Activated CD8-positive, alpha-beta T cell treated with anti-CD3 and anti-CD28 coated beads, Interleukin-2, amount 10 ng/mL, durations not matched to agents 7 days and 5 days (primary cell): ENCODE measurements at regions not wholly inside any gene's neighbourhood (a gene's known extent, or its start where the extent isn't known, plus 50 kb on each side); places are given as distances from the start of the nearest gene placed in this dataset.

Experiments
- ATAC-seq: fragments of 150-1000 bp; cut with Tn5 transposase; one replicate; pipeline ENCODE4 v1.10.0; 2021; ENCODE audit warnings: moderate library complexity
- CTCF ChIA-PET: fragments of 350-600 bp; sonication (Branson Sonifier 250); formaldehyde crosslinking; loops from one replicate; lab custom pipeline; 2021; ENCODE audit warnings: antibody characterized with exemption; lab: Charles Lee
- POLR2A ChIA-PET: fragments of 350-600 bp; sonication (Branson Sonifier 250); formaldehyde crosslinking; loops from one replicate; lab custom pipeline; 2021; ENCODE audit warnings: antibody characterized with exemption; lab: Charles Lee
- DNase-seq: peaks from one replicate; pipeline ENCODE4 v3.0.0-alpha.2; 2020
- H3K27ac Mint-ChIP-seq: one replicate; pipeline ENCODE4 v1.8.0; 2021; ENCODE audit warnings: mild to moderate bottlenecking, mixed read lengths
- H3K27me3 Mint-ChIP-seq: one replicate; pipeline ENCODE4 v1.8.0; 2021; ENCODE audit warnings: low read depth, mixed read lengths
- H3K36me3 Mint-ChIP-seq: one replicate; pipeline ENCODE4 v1.8.0; 2021; ENCODE audit warnings: low read depth, mixed read lengths
- H3K4me1 Mint-ChIP-seq: one replicate; pipeline ENCODE4 v1.8.0; 2021; ENCODE audit warnings: low read depth, mixed read lengths
- H3K4me3 Mint-ChIP-seq: one replicate; pipeline ENCODE4 v1.8.0; 2021; ENCODE audit warnings: mild to moderate bottlenecking, mixed read lengths
- H3K9me3 Mint-ChIP-seq: one replicate; pipeline ENCODE4 v1.8.0; 2022; ENCODE audit warnings: mixed read lengths; ENCODE audit not compliant: insufficient read depth

GRCh38 chr10:3226960-3227744 is 54.6 kb upstream of the PITRM1 start:
- ChIA-PET POLR2A (interaction anchor here (0.8 kb wide), 1 partner anchor 558 kb away, joined by 4 read pairs; the partner anchor contains the start of gene KLF6), CTCF (interaction anchor here (1.2 kb wide), 1 partner anchor 29 kb away, joined by 3 read pairs; no protein-coding TSS in a partner anchor)
- H3K4me1 Mint-ChIP-seq = peaks cover 19% of the 10 kb centered on the region
- H3K27ac Mint-ChIP-seq = no peak overlapping the region
- no peaks in the 10 kb centered on the region for H3K9me3 Mint-ChIP-seq
- no peaks in the 10 kb centered on the region for H3K36me3 Mint-ChIP-seq
- H3K4me3 Mint-ChIP-seq = no peak overlapping the region
- no peak for DNase-seq
- no peak for ATAC-seq
- H3K27me3 Mint-ChIP-seq = peaks cover 18% of the 10 kb centered on the region

DNA sequence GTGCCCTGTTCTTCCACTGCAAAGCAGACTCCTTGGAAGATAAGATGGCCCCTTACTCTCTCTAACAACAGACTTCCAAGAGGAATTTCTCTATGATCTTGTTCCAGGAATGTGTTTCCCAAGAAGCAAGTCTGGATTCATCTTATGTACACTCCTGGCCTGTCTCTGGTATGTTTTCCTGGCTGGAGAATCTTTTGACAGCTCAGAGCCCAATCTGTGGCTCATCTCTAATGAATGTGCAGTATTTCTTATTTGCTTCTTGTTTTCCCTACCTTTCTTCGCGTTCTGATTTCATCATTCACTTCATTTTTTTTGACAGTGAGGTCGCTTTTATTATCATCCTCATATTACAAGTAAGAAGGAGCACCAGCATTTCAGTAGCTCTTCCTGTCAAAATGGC is 53.0 kb upstream of the PITRM1 start:
- no peak for DNase-seq
- ChIA-PET POLR2A (no interaction called here), CTCF (interaction anchor here (1.2 kb wide), 1 partner anchor 8 kb away, joined by 3 read pairs; no protein-coding TSS in a partner anchor)
- Mint-ChIP-seq H3K9me3 (no peaks in the 10 kb centered on the region), H3K4me3 (no peak overlapping the region), H3K4me1 (peaks cover 24% of the 10 kb centered on the region), H3K27ac (no peak overlapping the region), H3K36me3 (no peaks in the 10 kb centered on the region), H3K27me3 (peaks cover 16% of the 10 kb centered on the region)
- no peak for ATAC-seq

- CTCF ChIA-PET = no interaction called here
- H3K4me1 Mint-ChIP-seq = peaks cover 24% of the 10 kb centered on the region
- H3K4me3 Mint-ChIP-seq = no peak overlapping the region
- no peaks in the 10 kb centered on the region for H3K9me3 Mint-ChIP-seq
- POLR2A ChIA-PET = no interaction called here
- DNase-seq (no peak), ATAC-seq (no peak)
- H3K27me3 Mint-ChIP-seq = peaks cover 17% of the 10 kb centered on the region
- H3K36me3 Mint-ChIP-seq = no peaks in the 10 kb centered on the region
- no peak overlapping the region for H3K27ac Mint-ChIP-seq
Measured at GRCh38 chr10:3224241-3224640, 51.7 kb upstream of the PITRM1 start.

DNA sequence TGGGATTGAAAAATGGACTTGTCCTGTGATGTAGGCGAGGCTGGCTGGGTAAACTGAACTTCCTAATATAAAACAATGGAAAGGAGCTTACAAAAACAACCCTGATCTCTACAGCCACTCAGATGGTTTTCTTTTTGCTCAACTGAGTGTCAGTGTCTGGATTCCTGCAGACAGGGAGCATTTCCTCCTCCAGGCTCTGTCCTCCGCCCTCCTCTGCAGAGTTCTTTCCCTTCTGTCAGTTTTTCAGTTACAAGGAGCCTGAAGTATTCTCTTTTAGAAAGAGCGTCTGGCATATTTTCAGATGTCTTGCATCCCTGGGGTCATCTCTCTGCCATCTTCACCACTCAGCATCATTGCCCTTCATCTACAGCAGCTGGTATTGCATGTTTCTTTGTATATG is 50.0 kb upstream of the PITRM1 start:
- H3K4me1 Mint-ChIP-seq = peaks cover 13% of the 10 kb centered on the region
- peaks cover 22% of the 10 kb centered on the region for H3K27me3 Mint-ChIP-seq
- ChIA-PET POLR2A (no interaction called here), CTCF (interaction anchor here (1.2 kb wide), 1 partner anchor 29 kb away, joined by 3 read pairs; no protein-coding TSS in a partner anchor)
- no peak for ATAC-seq
- H3K4me3 Mint-ChIP-seq = no peak overlapping the region
- no peaks in the 10 kb centered on the region for H3K9me3 Mint-ChIP-seq
- DNase-seq = no peak
- H3K27ac Mint-ChIP-seq = no peak overlapping the region
- no peaks in the 10 kb centered on the region for H3K36me3 Mint-ChIP-seq
